HepG2 (cell line): ENCODE measurements at regions not wholly inside any gene's neighbourhood (a gene's known extent, or its start where the extent isn't known, plus 50 kb on each side); places are given as distances from the start of the nearest gene placed in this dataset.

Source experiments
- ATAC-seq: fragments of 200-7000 bp; cut with Tn5 transposase; 3 replicates; pipeline ENCODE4 v1.9.1; 2020; ENCODE audit warnings: mild to moderate bottlenecking, moderate library complexity
- BruUV-seq: library from RNA; stranded (reverse); fragments of 400-500 nt; replicated peaks from 2 replicates; lab custom pipeline; 2021; lab: Mats Ljungman, UMichigan
- CTCF ChIA-PET: fragments of 300-600 bp; formaldehyde crosslinking; extraction: SDS; loops from one replicate; lab custom pipeline; 2021; ENCODE audit warnings: low total read pairs, inconsistent platforms, low intra/inter-chr PET ratio; lab: Yijun Ruan, JAX
- POLR2A ChIA-PET: fragments of 350-600 bp; sonication (Branson Sonifier 250); formaldehyde crosslinking; loops from one replicate; lab custom pipeline; 2020; ENCODE audit warnings: antibody characterized with exemption, inconsistent platforms; lab: Yijun Ruan, JAX
- DNase-seq: peaks from one replicate; pipeline ENCODE4 v3.0.0-alpha.2; 2015; ENCODE audit warnings: low spot score
- FAIRE-seq: peaks from 3 replicates; lab custom pipeline; 2011; peaks lifted over from hg19 to GRCh38; lab: Jason Lieb, UNC
- H2AFZ ChIP-seq: one replicate; pipeline ENCODE4 v1.6.1; 2011; ENCODE audit warnings: low read length, inconsistent platforms
- H3K27ac ChIP-seq: fragments of 300-600 bp; 3 replicates; pipeline ENCODE4 v1.8.0; 2011; ENCODE audit warnings: mixed run types, mild to moderate bottlenecking, mixed read lengths, low read length, inconsistent platforms; ENCODE audit not compliant: insufficient read depth; ENCODE audit errors: extremely low read length
- H3K27me3 ChIP-seq, 2 experiments: fragments of 200-600 bp in 1 of 2; 2 replicates in 1 of 2; 3 replicates in 1 of 2; pipeline versions ENCODE4 v1.6.0 to v1.8.0; 2011; ENCODE audit warnings: low read length in 2 of 2, mild to moderate bottlenecking in 2 of 2, moderate library complexity in 2 of 2, inconsistent platforms in 1 of 2; ENCODE audit not compliant: insufficient read depth in 2 of 2, control insufficient read depth in 1 of 2
- H3K36me3 ChIP-seq, 2 experiments: fragments of 200-600 bp in 1 of 2; replicated peaks in 1 of 2; 2 replicates in 1 of 2; 3 replicates in 1 of 2; pipeline versions ENCODE4 v1.5.1 to v1.8.0; 2011; ENCODE audit warnings: low read length in 2 of 2, inconsistent platforms in 1 of 2; ENCODE audit not compliant: insufficient read depth in 2 of 2, control insufficient read depth in 1 of 2
- H3K4me1 ChIP-seq: 2 replicates; pipeline ENCODE4 v1.5.1; 2012; ENCODE audit warnings: low read length, inconsistent platforms; ENCODE audit not compliant: insufficient read depth
- H3K4me2 ChIP-seq: 2 replicates; pipeline ENCODE4 v1.6.0; 2011; ENCODE audit warnings: low read depth, low read length, inconsistent platforms
- H3K4me3 ChIP-seq, 3 experiments: fragments of 200-600 bp in 1 of 3; sonication (generic), shearing (Covaris generic) in 1 of 3; replicated peaks in 1 of 3; 2 replicates each; pipeline ENCODE4 v1.5.1; 2011 to 2016; ENCODE audit warnings: low read length in 3 of 3, inconsistent platforms in 2 of 3, low read depth in 2 of 3, mild to moderate bottlenecking in 2 of 3, control low read depth in 1 of 3, mixed read lengths in 1 of 3; ENCODE audit not compliant: insufficient read depth in 1 of 3
- H3K79me2 ChIP-seq: one replicate; pipeline ENCODE4 v1.6.1; 2011; ENCODE audit warnings: low read length, inconsistent platforms; ENCODE audit not compliant: insufficient read depth
- H3K9ac ChIP-seq: 2 replicates; pipeline ENCODE4 v1.6.0; 2011; ENCODE audit warnings: mild to moderate bottlenecking, low read depth, low read length, inconsistent platforms; ENCODE audit not compliant: insufficient read depth
- H3K9me3 ChIP-seq: 2 replicates; pipeline ENCODE4 v1.5.1; 2012; ENCODE audit warnings: mild to moderate bottlenecking, low read length
- H4K20me1 ChIP-seq: 2 replicates; pipeline ENCODE4 v1.6.0; 2011; ENCODE audit warnings: inconsistent platforms, mild to moderate bottlenecking, low read length, moderate library complexity; ENCODE audit not compliant: insufficient read depth
- GZF1 ChIP-seq: sonication (generic); formaldehyde crosslinking; IDR thresholded peaks from 2 replicates; pipeline ENCODE4 v1.5.1; 2020; ENCODE audit warnings: mild to moderate bottlenecking, missing genetic modification reagents
- PCBP1 ChIP-seq: fragments of 200-400 bp; formaldehyde crosslinking; IDR thresholded peaks from 2 replicates; pipeline ENCODE4 v1.6.1; 2017; ENCODE audit warnings: mild to moderate bottlenecking, low read depth, low read length, borderline replicate concordance
- ZBTB2 ChIP-seq: sonication (generic); formaldehyde crosslinking; IDR thresholded peaks from 2 replicates; pipeline ENCODE4 v1.8.0; 2022; ENCODE audit warnings: low read depth, missing genetic modification reagents
- ZNF264 ChIP-seq: sonication (generic); formaldehyde crosslinking; IDR thresholded peaks from 2 replicates; pipeline ENCODE4 v1.4.0; 2020; ENCODE audit warnings: missing genetic modification reagents
- ZNF3 ChIP-seq: IDR thresholded peaks from 2 replicates; pipeline ENCODE4 v1.7.0; 2017; ENCODE audit warnings: inconsistent platforms
- ZNF562 ChIP-seq: sonication (generic); formaldehyde crosslinking; IDR thresholded peaks from 2 replicates; pipeline ENCODE4 v1.8.0; 2022; ENCODE audit warnings: missing genetic modification reagents, borderline replicate concordance
- ZNF678 ChIP-seq: sonication (generic); formaldehyde crosslinking; IDR thresholded peaks from 2 replicates; pipeline ENCODE4 v1.4.0; 2020; ENCODE audit warnings: mild to moderate bottlenecking, missing genetic modification reagents
- ZNF770 ChIP-seq: sonication (generic); formaldehyde crosslinking; IDR thresholded peaks from 2 replicates; pipeline ENCODE4 v1.5.0; 2020; ENCODE audit warnings: mild to moderate bottlenecking, missing genetic modification reagents
- WGBS: methylation state at CpG from one replicate; pipeline ENCODE4 v1.1.6; 2017; ENCODE audit warnings: low lambda C conversion rate; 5-methylcytosine and 5-hydroxymethylcytosine counted together
- in situ Hi-C: cut with HindIII; loops from 2 replicates; pipeline ENCODE4 v1.10.0; 2017; ENCODE audit warnings: low pct_unique_long_range_greater_than_20kb; ENCODE audit not compliant: extremely low pct_ligation_motif_present
- intact Hi-C: fragments of 100-400 bp; cut with micrococcal nuclease; formaldehyde crosslinking; loops from one replicate; pipeline ENCODE4 v1.10.0; 2022; ENCODE audit not compliant: unreplicated experiment
- TF ChIP-seq, protein P1 (sequence below): IDR thresholded peaks from 2 replicates; pipeline ENCODE4 v1.6.1; 2016; ENCODE audit warnings: control low read depth
- TF ChIP-seq, protein P2 (sequence below): sonication (generic); formaldehyde crosslinking; IDR thresholded peaks from 2 replicates; pipeline ENCODE4 v1.5.1; 2020; ENCODE audit warnings: missing genetic modification reagents, mild to moderate bottlenecking, borderline replicate concordance
- TF ChIP-seq, protein P3 (sequence below): sonication (generic); formaldehyde crosslinking; IDR thresholded peaks from 2 replicates; pipeline ENCODE4 v1.8.1; 2023; ENCODE audit warnings: mild to moderate bottlenecking, moderate library complexity, missing genetic modification reagents
- TF ChIP-seq, protein P4 (sequence below): sonication (generic); formaldehyde crosslinking; IDR thresholded peaks from 2 replicates; pipeline ENCODE4 v1.5.0; 2020; ENCODE audit warnings: missing genetic modification reagents

DNA sequence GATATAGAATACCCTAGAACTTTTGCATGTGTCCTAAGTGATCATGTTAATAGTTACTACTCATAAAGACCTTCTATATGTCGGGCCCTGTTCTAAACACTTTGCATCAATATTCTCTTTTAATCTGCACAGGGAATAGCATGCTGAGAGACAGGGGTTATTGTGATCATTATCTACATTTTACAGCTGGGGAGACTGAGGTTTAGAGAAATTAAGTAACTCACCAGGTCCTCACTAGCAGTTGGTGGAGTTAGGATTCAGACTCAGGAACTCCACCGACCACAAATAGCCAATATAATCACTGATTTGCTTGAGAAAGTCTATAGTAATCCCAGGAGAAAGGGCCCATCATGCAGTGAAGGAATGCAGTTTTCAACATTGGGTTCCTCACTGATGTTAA is 111.2 kb upstream of the ADO start:
- ChIA-PET POLR2A (no interaction called here), CTCF (no interaction called here)
- Histone ChIP-seq H3K27me3 (no peaks in the 10 kb centered on the region), H3K4me3 (no peak overlapping the region), H3K4me2 (no peak overlapping the region), H2AFZ (no peak overlapping the region), H3K36me3 (no peaks in the 10 kb centered on the region), H3K27ac (no peak overlapping the region), H3K9me3 (peaks cover 4% of the 10 kb centered on the region; the same call in 1 of the 2 replicates), H4K20me1 (no peaks in the 10 kb centered on the region), H3K79me2 (no peaks in the 10 kb centered on the region), H3K4me1 (no peaks in the 10 kb centered on the region), H3K9ac (no peak overlapping the region)
- FAIRE-seq (no peak), ATAC-seq (no peak), DNase-seq (no peak)
- intact Hi-C loops = no loop called here
- no TSS peak for BruUV-seq
- in situ Hi-C loops = no loop called here
- 0% methylated on average over 2 of the region's 2 CpGs for WGBS
- no peak for TF ChIP-seq GZF1 (CRISPR knock-in tag)
- no peak for TF ChIP-seq ZNF3 (CRISPR knock-in tag)
- TF ChIP-seq ZNF264 (CRISPR knock-in tag) = no peak
- no peak for TF ChIP-seq PCBP1
- no peak for TF ChIP-seq ZNF770
- TF ChIP-seq, protein P1, sequence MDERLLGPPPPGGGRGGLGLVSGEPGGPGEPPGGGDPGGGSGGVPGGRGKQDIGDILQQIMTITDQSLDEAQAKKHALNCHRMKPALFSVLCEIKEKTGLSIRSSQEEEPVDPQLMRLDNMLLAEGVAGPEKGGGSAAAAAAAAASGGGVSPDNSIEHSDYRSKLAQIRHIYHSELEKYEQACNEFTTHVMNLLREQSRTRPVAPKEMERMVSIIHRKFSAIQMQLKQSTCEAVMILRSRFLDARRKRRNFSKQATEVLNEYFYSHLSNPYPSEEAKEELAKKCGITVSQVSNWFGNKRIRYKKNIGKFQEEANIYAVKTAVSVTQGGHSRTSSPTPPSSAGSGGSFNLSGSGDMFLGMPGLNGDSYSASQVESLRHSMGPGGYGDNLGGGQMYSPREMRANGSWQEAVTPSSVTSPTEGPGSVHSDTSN (CRISPR knock-in tag) = no peak
- TF ChIP-seq, protein P2, sequence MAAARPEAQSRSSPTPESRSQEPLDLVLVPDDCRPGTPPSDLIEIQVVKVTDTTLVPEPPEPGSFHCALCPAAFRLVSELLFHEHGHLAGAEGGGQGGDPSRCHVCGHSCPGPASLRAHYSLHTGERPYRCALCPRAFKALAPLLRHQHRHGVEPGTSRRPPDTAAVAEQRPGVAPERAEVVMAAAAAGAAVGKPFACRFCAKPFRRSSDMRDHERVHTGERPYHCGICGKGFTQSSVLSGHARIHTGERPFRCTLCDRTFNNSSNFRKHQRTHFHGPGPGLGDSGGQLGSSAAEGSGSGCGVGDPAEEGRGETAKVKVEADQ = no peak
- TF ChIP-seq, protein P3, sequence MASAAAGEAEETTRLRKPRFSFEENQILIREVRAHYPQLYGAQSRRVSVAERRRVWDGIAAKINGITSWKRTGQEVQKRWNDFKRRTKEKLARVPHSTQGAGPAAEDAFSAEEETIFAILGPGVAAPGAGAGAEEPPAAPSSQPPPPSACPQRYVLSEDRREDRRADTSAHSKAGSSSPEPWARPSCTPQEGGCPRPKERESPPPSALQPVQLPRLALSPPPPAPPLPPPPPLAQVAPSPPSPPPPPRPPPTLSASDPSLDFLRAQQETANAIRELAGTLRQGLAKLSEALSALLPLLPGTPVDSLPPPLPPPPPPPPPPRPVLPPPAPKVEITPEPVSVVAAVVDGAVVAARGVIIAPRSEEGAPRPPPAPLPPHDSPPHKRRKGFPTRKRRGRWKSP (CRISPR knock-in tag) = no peak
- TF ChIP-seq ZNF678 = no peak
- no peak for TF ChIP-seq ZNF562 (CRISPR knock-in tag)
- TF ChIP-seq ZBTB2 (CRISPR knock-in tag) = no peak
- TF ChIP-seq, protein P4, sequence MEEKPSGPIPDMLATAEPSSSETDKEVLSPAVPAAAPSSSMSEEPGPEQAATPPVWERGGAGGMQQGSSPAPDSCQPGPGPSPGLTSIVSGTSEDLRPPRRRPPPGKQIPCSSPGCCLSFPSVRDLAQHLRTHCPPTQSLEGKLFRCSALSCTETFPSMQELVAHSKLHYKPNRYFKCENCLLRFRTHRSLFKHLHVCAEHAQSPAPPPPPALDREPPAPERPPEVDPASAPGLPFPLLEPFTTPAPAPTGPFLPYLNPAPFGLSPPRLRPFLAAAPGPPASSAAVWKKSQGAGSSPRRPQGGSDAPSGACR (CRISPR knock-in tag) = no peak
